ENCODE measurements at regions not wholly inside any gene's neighbourhood (a gene's known extent, or its start where the extent isn't known, plus 50 kb on each side); places are given as distances from the start of the nearest gene placed in this dataset.

DNA sequence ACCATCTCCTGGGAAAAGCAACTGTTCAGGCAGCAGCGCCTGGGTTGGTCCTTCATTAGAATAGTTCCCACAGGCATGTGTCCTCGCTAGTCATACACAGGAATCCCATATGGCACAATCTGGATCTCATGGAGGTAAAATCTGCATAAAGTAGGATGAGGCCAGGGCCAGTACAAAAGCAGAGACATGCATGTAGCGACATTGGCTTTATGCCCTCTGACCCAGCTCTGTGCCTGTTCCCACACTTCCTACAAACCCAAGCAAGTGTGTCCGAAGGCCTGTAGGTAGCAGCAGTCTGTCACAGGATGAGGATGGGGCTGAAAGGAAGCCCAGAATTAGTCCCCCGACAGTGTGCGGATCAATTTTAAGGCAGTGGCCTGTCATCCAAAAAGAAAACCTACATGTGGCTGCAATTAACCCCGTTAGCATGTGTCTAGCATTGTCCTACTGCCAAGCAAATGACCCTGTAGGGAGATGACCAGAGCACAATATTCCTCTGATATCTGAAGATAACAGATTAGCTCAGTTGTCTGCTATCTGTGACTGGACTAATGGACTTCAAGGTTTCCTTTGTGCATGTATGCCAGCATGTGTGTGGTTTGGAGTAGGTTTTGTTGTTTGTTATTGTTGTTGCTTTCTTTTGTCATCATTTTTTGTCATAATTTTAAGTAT, 178.8 kb downstream of the TMEM161B start:
- 78 to 88% methylated on average over 4 to 7 of the region's 7 CpGs for WGBS, 2 donors
- no peak for DNase-seq
- Histone ChIP-seq H3K27me3 (no peaks in the 10 kb centered on the region), H3K4me1 (no peaks in the 10 kb centered on the region), H3K4me3 (no peak overlapping the region), H3K27ac (no peak overlapping the region), H3K9me3 (no peaks in the 10 kb centered on the region), H3K36me3 (no peaks in the 10 kb centered on the region)
- TF ChIP-seq POLR2AphosphoS5 (IDR thresholded peaks at IDR 0.05) (no peak), EP300 (IDR thresholded peaks at IDR 0.05) (no peak), CTCF (IDR thresholded peaks at IDR 0.05) (no peak), POLR2A (IDR thresholded peaks at IDR 0.05) (no peak)
- no peak for ATAC-seq (ENCODE audit: low FRiP score in 2 of 2)

- H3K27ac ChIP-seq: no peak overlapping the region
- H3K9me3 ChIP-seq: no peaks in the 10 kb centered on the region
- no peaks in the 10 kb centered on the region for H3K27me3 ChIP-seq
- DNase-seq: no peak
- no peaks in the 10 kb centered on the region for H3K4me1 ChIP-seq
- WGBS, 2 donors: 66 to 71% methylated on average over 5 of the region's 5 CpGs
- no peak overlapping the region for H3K4me3 ChIP-seq
- TF ChIP-seq EP300 (IDR thresholded peaks at IDR 0.05) (no peak), CTCF (IDR thresholded peaks at IDR 0.05) (no peak), POLR2A (IDR thresholded peaks at IDR 0.05) (no peak), POLR2AphosphoS5 (IDR thresholded peaks at IDR 0.05) (no peak)
- H3K36me3 ChIP-seq: no peaks in the 10 kb centered on the region
- no peak for ATAC-seq (ENCODE audit: low FRiP score in 2 of 2)
Observed at GRCh38 chr5:88085462-88085861, 183.2 kb downstream of the TMEM161B start.

DNA sequence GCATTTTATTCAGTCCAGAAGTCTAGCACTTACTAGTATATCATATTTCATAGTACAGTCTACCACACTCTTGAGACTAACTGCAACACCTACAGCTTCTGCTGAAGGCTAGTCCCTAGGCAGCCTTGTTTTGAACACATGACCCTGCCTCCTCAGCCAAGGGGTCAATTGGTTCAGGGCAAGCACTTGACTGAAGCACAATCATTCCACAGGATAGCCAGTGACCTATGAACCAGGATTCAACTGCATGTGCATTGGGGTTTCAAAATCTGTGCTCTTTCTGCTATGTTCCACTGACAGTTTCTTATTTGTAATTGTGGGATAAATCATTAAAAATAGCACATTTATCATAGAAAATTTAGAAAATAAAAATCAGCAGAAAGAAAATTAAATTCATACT, 186.8 kb downstream of the TMEM161B start:
- H3K4me3 ChIP-seq: no peak overlapping the region
- TF ChIP-seq EP300 (IDR thresholded peaks at IDR 0.05): no peak
- ATAC-seq (ENCODE audit: low FRiP score in 2 of 2): no peak
- DNase-seq: no peak
- no peaks in the 10 kb centered on the region for H3K36me3 ChIP-seq
- H3K27ac ChIP-seq: no peak overlapping the region
- no peaks in the 10 kb centered on the region for H3K4me1 ChIP-seq
- H3K27me3 ChIP-seq: no peaks in the 10 kb centered on the region
- H3K9me3 ChIP-seq: peaks cover 0 to 12% (median 0%) of the 10 kb centered on the region in 4 donors

DNA sequence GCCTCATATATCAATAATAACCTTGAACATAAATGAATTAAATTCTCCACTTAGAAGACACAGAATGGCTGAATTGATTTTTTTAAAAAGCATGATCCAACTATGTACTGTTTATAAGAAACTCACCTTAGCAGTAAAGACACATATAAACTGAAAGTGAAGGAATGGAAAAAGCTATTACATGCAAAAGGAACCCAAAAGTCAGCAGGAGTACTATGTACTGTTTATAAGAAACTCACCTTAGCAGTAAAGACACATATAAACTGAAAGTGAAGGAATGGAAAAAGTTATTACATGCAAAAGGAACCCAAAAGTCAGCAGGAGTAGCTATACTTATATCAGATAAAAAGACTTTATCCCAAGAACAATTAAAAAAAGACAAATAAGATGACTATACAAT, 204.8 kb downstream of the TMEM161B start:
- TF ChIP-seq POLR2AphosphoS5 (IDR thresholded peaks at IDR 0.05) (no peak), POLR2A (IDR thresholded peaks at IDR 0.05) (no peak), CTCF (IDR thresholded peaks at IDR 0.05) (no peak), EP300 (IDR thresholded peaks at IDR 0.05) (no peak)
- Histone ChIP-seq H3K4me1 (no peaks in the 10 kb centered on the region), H3K36me3 (no peaks in the 10 kb centered on the region), H3K27me3 (no peaks in the 10 kb centered on the region), H3K9me3 (peaks cover 0 to 10% (median 0%) of the 10 kb centered on the region in 4 donors), H3K4me3 (no peak overlapping the region), H3K27ac (no peak overlapping the region)
- DNase-seq: no peak
- no peak for ATAC-seq (ENCODE audit: low FRiP score in 2 of 2)

DNA sequence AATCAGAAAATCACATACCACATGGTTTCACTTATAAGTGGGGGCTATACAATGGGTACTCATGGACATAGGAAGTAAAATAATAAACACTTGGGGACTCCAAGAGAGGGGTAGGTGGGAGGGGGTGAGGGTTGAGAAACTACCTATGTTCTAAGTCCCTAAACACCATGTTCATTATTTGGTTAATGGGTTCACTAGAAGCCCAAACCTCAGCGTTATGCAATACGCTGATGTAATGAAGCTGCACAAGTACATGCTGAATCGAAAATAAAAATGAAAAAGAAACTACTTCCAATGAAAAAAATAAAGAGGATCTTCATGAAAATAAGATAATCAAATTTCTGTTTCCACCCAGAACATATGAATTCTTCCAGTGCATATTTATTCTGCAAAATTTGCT, 208.5 kb downstream of the TMEM161B start:
- H3K4me1 ChIP-seq: no peaks in the 10 kb centered on the region
- DNase-seq: no peak
- no peaks in the 10 kb centered on the region for H3K36me3 ChIP-seq
- peaks cover 0 to 10% (median 0%) of the 10 kb centered on the region in 4 donors for H3K9me3 ChIP-seq
- 81 to 83% methylated on average over 3 of the region's 3 CpGs for WGBS, 2 donors
- H3K27ac ChIP-seq: no peak overlapping the region
- no peaks in the 10 kb centered on the region for H3K27me3 ChIP-seq
- no peak for ATAC-seq (ENCODE audit: low FRiP score in 2 of 2)
- no peak overlapping the region for H3K4me3 ChIP-seq
- TF ChIP-seq CTCF (IDR thresholded peaks at IDR 0.05) (no peak), POLR2AphosphoS5 (IDR thresholded peaks at IDR 0.05) (no peak), POLR2A (IDR thresholded peaks at IDR 0.05) (no peak), EP300 (IDR thresholded peaks at IDR 0.05) (no peak)
